Body of pancreas (tissue), 4 donors: ENCODE measurements at regions not wholly inside any gene's neighbourhood (a gene's known extent, or its start where the extent isn't known, plus 50 kb on each side); places are given as distances from the start of the nearest gene placed in this dataset.

Experiments
- CTCF ChIP-seq, 7 experiments: fragments of 450-650 bp in 4 of 7; fragments of 200-600 bp in 3 of 7; sonication (generic) in 3 of 7; IDR thresholded peaks; one replicate each; pipeline ENCODE4 v1.5.1; 2016 to 2019; ENCODE audit warnings: antibody characterized with exemption in 7 of 7
- POLR2A ChIP-seq, 3 donors: fragments of 450-650 bp; IDR thresholded peaks; one replicate each; pipeline ENCODE4 v1.6.1; 2016; ENCODE audit warnings: antibody characterized with exemption in 3 of 3, mild to moderate bottlenecking in 2 of 3

GRCh38 chr14:53231171-53231570, 78.0 kb upstream of the DDHD1 start:
- TF ChIP-seq POLR2A (IDR thresholded peaks at IDR 0.05) (no peak), CTCF (IDR thresholded peaks at IDR 0.05) (no peak)
